ENCODE measurements at regions not wholly inside any gene's neighbourhood (a gene's known extent, or its start where the extent isn't known, plus 50 kb on each side); places are given as distances from the start of the nearest gene placed in this dataset.
"Not testable (repeated sequence)": the region's sequence is repeated elsewhere in the genome, so short reads cannot be mapped to it uniquely, and the experiment has no call there.

- DNase-seq (ENCODE audit: low read depth in 2 of 2): no peak
Measured at GRCh38 chr21:17119466-17120297, 393.2 kb upstream of the CXADR start.

DNA sequence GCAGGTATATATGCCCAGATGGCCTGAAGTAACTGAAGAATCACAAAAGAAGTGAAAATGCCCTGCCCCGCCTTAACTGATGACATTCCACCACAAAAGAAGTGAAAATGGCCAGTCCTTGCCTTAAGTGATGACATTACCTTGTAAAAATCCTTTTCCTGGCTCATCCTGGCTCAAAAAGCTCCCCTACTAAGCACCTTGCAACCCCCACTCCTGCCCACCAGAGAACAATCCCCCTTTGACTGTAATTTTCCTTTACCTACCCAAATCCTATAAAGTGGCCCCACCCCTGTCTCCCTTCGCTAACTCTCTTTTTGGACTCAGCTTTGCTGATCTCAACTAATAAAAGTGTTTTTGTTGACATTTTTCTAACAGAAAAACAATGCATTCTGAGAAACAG, 385.4 kb upstream of the CXADR start:
- not testable (repeated sequence) for DNase-seq (ENCODE audit: low read depth in 2 of 2)

- DNase-seq (ENCODE audit: low read depth in 2 of 2): no peak
Measured at GRCh38 chr21:17128132-17128531, 384.7 kb upstream of the CXADR start.

GRCh38 chr21:17139159-17139558, 373.7 kb upstream of the CXADR start:
- DNase-seq (ENCODE audit: low read depth in 2 of 2): not testable (repeated sequence)

- no peak for DNase-seq (ENCODE audit: low read depth in 2 of 2)
Measured at GRCh38 chr21:17139696-17140095, 373.1 kb upstream of the CXADR start.

DNA sequence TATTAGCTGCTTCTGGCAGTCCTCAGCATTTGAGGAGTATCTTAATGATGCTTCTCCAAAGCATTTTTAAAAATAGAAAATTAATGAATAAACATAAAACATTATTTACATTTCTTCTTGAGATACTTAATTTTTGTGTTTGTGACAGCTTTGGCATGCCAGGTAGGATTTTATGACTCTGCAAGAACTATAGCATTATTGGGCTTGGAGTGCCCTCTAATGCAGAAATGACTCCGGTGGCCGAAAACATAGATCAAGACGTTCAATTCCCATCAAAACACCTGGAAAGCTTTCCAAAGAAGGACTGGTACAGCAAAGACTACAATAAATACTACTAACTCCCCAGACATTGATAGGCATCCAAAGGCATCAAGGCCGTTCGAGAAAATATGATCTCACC, 366.4 kb upstream of the CXADR start:
- DNase-seq (ENCODE audit: low read depth in 2 of 2): no peak

- DNase-seq (ENCODE audit: low read depth in 2 of 2): no peak
Measured at GRCh38 chr21:17159697-17160096, 353.1 kb upstream of the CXADR start.

DNA sequence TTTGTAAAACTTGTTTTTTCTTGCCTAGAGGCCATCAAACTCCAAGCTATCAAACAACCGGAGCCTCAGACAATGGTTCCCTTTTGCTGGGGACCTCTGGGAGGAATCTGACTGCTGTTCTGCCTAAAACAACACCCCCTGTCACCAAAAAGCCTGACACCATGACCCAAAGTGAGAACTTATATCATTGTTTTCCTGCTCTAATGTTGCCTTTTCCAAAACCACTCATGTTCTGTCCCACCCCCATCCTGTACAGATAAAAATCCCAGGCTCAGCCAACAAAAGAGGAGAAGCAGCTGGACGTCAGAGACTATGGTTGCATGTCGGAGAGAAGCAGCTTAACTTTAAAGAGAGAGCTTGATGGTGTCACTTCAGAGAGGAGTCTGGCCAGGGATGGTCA, 327.2 kb upstream of the CXADR start:
- no peak for DNase-seq (ENCODE audit: low read depth in 2 of 2)

GRCh38 chr21:17189963-17190362, 322.9 kb upstream of the CXADR start:
- DNase-seq (ENCODE audit: low read depth in 2 of 2): no peak

DNA sequence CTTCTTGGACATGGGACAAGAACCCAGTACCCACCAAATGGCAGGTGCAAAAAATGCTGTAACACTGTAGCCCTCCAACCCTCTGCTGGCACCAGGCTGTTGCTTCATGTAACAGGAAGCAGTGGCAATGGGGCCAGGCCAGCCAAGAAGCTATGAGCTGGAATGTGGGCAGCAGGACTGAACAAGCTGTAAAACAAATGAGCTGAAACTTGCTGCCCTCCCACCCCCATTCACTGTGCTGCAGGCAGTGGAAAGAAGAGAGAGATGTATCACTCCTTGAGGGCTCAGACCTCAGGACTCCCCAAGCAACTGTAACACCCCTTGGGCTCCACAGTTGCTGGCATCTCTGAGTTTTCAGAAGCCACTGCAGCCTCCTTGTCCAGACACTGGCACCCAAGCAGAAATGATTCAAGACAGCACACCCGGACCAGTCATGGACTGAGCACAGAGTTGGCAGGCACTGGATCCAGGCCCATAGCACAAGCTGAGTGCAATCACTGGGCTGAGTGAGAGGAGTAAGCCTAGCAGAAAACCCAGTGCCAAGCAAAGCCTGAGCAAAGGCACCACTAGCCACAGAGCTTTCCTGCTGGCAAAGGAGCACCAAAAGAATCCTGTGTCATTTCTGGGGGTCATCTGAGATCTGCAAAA, 321.4 kb upstream of the CXADR start:
- DNase-seq (ENCODE audit: low read depth in 2 of 2): no peak

DNA sequence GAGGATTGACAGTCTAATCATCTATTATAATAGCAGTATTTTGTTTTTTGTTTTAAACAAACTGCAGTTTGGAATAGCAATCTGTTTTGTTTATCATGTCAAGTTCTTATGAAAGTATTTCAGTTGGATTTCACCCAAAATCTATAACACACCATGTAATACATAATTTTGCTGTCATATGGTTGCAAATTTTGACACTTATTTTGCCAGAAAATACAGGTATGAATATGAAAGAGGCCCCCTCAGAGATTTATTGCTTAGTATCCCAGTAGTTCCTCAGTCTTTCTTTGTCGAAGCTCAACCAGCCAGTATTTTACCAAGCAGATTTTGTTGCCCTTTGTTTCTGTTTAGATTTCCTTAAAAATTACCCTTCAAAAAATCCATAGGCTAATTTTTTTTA, 317.5 kb upstream of the CXADR start:
- no peak for DNase-seq (ENCODE audit: low read depth in 2 of 2)

DNA sequence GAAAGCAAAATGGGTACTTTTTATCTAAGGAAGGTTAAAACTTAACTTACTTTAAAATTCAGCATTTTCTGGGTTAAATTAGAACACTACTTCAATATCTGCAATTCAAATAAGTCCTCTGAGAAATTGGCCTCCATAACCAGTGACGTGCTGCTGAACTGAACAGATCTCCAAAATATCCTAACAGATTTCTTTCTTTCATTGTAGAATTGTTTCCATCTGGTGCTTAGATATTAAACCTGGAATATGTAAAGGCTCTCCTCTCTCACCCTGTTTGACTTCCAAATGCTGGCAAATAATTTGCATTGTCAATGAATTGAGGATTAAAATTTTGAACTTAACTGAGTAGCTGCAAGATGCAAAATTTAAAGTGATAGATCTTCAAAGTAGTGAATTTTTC, 316.9 kb upstream of the CXADR start:
- DNase-seq (ENCODE audit: low read depth in 2 of 2): no peak

DNA sequence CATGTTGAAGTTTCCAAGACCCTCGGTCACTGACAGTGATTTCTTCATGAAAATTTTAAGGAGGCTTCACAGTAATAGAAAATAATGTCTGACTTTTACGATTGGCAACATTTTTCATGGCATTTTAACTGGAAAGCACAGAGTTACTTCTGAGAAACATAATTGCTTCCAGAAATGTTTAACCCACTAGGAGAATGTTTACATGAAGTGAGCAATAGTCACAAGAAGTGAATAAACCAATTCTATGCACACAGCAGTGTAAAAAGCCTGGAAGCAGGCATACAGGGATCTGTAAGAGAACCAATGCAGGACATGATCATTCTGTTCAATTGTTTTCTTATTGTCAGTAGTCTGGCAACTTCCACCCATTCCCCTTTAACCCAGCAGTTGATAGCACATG, 316.2 kb upstream of the CXADR start:
- DNase-seq (ENCODE audit: low read depth in 2 of 2): no peak

DNA sequence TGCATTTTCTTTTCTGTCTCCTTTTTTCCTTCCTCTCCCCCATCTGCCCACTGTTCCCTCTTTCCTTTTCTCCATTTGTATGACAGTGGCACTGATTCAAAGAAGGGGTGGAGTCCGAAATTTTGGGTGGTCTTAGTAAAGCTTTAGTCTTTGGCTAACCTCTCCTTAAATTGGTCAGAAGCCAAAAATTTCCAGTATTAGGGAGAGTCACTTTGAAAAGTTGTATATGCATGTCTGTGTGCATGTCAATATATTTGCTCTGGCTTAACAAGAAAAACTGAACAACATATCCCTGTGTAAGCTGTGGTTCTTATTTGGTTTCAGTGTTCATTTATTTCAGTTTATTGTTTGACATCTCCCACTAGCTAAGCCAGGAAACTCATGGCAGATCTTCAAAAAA, 314.8 kb upstream of the CXADR start:
- no peak for DNase-seq (ENCODE audit: low read depth in 2 of 2)

DNA sequence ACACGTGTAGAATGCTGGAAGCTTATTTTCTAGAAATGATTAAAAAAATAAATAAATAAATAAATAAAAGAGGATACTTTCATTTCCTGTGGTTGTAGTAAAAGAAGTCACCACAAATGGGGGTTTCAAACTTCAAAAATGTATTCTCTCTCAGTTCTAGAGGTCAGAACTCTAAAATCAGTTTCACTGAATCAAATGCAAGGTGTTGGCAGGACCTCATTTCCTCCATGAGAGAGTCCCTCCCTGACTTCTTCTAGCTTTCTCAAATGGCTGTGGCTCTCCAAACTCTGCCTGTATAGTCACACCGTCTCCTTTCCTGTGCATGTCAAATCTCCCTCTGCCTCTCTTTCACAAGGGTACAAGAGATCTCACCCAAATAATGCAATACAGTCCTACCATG, 312.6 kb upstream of the CXADR start:
- no peak for DNase-seq (ENCODE audit: low read depth in 2 of 2)

DNA sequence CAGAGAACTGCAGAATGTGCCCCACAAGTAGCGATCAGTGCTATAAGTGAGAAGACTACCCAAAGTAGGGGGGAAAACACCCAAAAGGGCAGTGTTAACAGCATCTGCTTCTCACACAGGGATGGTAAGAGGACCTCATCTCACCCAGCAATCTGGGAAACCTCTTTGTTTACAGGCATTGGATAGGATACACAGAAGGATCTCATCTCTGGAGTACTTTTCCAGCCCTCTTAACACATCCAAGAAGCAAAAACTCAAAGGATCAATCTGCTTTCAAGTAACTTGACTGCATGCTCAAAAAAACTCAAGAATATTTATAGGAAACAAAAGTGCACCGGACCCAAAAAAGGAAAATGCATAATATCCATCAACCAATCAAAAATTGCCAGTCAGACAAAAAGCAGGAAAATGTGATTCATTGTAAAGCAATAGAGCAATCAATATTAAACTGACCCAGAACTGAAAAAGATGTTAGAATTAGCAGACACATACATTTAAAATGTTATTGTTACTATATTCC, 311.0 kb upstream of the CXADR start:
- no peak for DNase-seq (ENCODE audit: low read depth in 2 of 2)

- no peak for DNase-seq (ENCODE audit: low read depth in 2 of 2)
Measured at GRCh38 chr21:17214801-17215200, 298.0 kb upstream of the CXADR start.

DNA sequence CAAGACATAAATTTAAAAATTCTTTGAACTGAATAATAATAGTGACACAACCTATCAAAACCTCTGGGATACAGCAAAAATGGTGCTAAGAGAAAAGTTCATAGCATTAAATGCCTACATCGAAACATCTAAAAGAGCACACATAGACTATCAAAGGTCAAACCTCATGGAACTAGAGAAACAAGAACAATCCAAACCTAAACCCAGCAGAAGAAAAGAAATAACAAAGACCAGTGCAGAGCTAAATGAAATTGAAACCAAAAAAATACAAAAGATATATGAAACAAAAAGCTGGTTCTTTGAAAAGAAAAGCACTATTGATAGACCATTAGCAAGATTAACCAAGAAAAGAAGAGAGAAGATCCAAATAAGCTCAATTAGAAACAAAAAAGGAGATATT, 293.8 kb upstream of the CXADR start:
- not testable (repeated sequence) for DNase-seq (ENCODE audit: low read depth in 2 of 2)

DNA sequence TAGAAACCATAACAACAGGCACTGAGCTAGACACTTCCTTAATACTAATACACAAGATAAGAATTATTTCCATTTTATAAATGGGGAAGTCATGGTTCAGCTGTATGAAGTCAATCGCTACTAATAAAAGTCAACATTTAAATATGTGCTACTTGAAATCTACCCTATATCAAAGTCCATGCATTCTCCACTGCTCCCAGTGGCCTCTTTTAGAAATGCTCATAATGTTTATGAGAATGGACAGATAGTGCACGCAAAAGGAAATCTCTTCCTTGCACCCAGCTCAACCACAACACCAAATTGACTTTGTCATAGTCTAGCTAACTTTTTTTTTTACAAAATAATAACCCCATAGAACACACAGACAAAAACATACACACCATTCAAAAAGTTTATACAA, 281.7 kb upstream of the CXADR start:
- DNase-seq (ENCODE audit: low read depth in 2 of 2): no peak

GRCh38 chr21:17231771-17232170, 281.1 kb upstream of the CXADR start:
- no peak for DNase-seq (ENCODE audit: low read depth in 2 of 2)

- no peak for DNase-seq (ENCODE audit: low read depth in 2 of 2)
Measured at GRCh38 chr21:17238468-17238867, 274.4 kb upstream of the CXADR start.

GRCh38 chr21:17250778-17251241, 262.0 kb upstream of the CXADR start:
- no peak for DNase-seq (ENCODE audit: low read depth in 2 of 2)

- DNase-seq (ENCODE audit: low read depth in 2 of 2): no peak
Measured at GRCh38 chr21:17257784-17258183, 255.1 kb upstream of the CXADR start.

Data from activated CD4-positive, alpha-beta T cell treated with anti-CD3 and anti-CD28 coated beads for 24 hours (primary cell).